PC-3 (cell line): ENCODE measurements at regions not wholly inside any gene's neighbourhood (a gene's known extent, or its start where the extent isn't known, plus 50 kb on each side); places are given as distances from the start of the nearest gene placed in this dataset.

Experiments
- ATAC-seq: fragments of 200-7000 bp; cut with Tn5 transposase; 2 replicates; pipeline ENCODE4 v1.9.1; 2020; ENCODE audit warnings: mild to moderate bottlenecking, moderate library complexity
- BruUV-seq: library from RNA; stranded (reverse); fragments of 400-500 nt; replicated peaks from 2 replicates; lab custom pipeline; 2021; lab: Mats Ljungman, UMichigan
- CTCF ChIA-PET: fragments of 300-600 bp; sonication (Branson Sonifier 250); formaldehyde crosslinking; loops from one replicate; lab custom pipeline; 2022; ENCODE audit warnings: antibody characterized with exemption; lab: Charles Lee
- POLR2A ChIA-PET: fragments of 300-600 bp; sonication (Branson Sonifier 250); formaldehyde crosslinking; loops from one replicate; lab custom pipeline; 2022; ENCODE audit warnings: antibody characterized with exemption; ENCODE audit not compliant: unreplicated experiment; lab: Charles Lee
- DNase-seq: peaks from one replicate; pipeline ENCODE4 v3.0.0-alpha.2; 2015
- H2AFZ ChIP-seq: fragments of 300-600 bp; sonication (generic); 2 replicates; pipeline ENCODE4 v1.6.0; 2016; ENCODE audit warnings: antibody characterized with exemption, low read length
- H3F3A ChIP-seq: fragments of 300-600 bp; sonication (generic); one replicate; pipeline ENCODE4 v1.6.0; 2017; ENCODE audit warnings: antibody characterized with exemption, low read length, control low read depth, mild to moderate bottlenecking; ENCODE audit not compliant: unreplicated experiment
- H3K27ac ChIP-seq: fragments of 300-600 bp; sonication (generic); 2 replicates; pipeline ENCODE4 v1.5.1; 2016; ENCODE audit warnings: mild to moderate bottlenecking, low read length
- H3K27me3 ChIP-seq: fragments of 300-600 bp; sonication (generic); 2 replicates; pipeline ENCODE4 v1.6.1; 2016; ENCODE audit warnings: low read length, mixed read lengths
- H3K36me3 ChIP-seq: fragments of 300-600 bp; sonication (generic); 2 replicates; pipeline ENCODE4 v1.6.1; 2016; ENCODE audit warnings: low read depth, mixed run types, low read length, mixed read lengths
- H3K4me1 ChIP-seq: fragments of 300-600 bp; sonication (generic); 2 replicates; pipeline ENCODE4 v1.5.1; 2016; ENCODE audit warnings: low read length; ENCODE audit not compliant: insufficient read depth
- H3K4me2 ChIP-seq: fragments of 300-600 bp; sonication (generic); 2 replicates; pipeline ENCODE4 v1.6.0; 2016; ENCODE audit warnings: low read length
- H3K4me3 ChIP-seq: fragments of 300-600 bp; sonication (generic); 2 replicates; pipeline ENCODE4 v1.5.1; 2016; ENCODE audit warnings: mild to moderate bottlenecking, low read length, mixed read lengths
- H3K79me2 ChIP-seq: fragments of 300-600 bp; sonication (generic); 2 replicates; pipeline ENCODE4 v1.6.1; 2017; ENCODE audit warnings: low read length, mixed read lengths
- H3K9ac ChIP-seq: fragments of 300-600 bp; sonication (generic); 2 replicates; pipeline ENCODE4 v1.6.0; 2016; ENCODE audit warnings: mild to moderate bottlenecking, low read length
- H3K9me2 ChIP-seq: fragments of 300-600 bp; sonication (generic); replicated peaks from 2 replicates; pipeline ENCODE4 v1.6.1; 2016; ENCODE audit warnings: mixed run types, low read length, mixed read lengths
- H3K9me3 ChIP-seq: fragments of 300-600 bp; sonication (generic); 2 replicates; pipeline ENCODE4 v1.6.1; 2016; ENCODE audit warnings: low read length, mixed read lengths
- H4K20me1 ChIP-seq: fragments of 300-600 bp; sonication (generic); 2 replicates; pipeline ENCODE4 v1.6.1; 2016; ENCODE audit warnings: low read length, mixed read lengths
- EZH2 ChIP-seq: fragments of 300-600 bp; sonication (generic); IDR thresholded peaks from one replicate; pipeline ENCODE4 v1.6.1; 2017; ENCODE audit warnings: antibody characterized with exemption, mild to moderate bottlenecking, low read length; ENCODE audit not compliant: unreplicated experiment
- EZH2phosphoT487 ChIP-seq: fragments of 300-600 bp; sonication (generic); IDR thresholded peaks from 2 replicates; pipeline ENCODE4 v1.6.1; 2018; ENCODE audit warnings: mild to moderate bottlenecking, antibody characterized with exemption, low read length, borderline replicate concordance
- intact Hi-C: fragments of 100-400 bp; cut with micrococcal nuclease; formaldehyde crosslinking; loops from 2 replicates; pipeline ENCODE4 v1.9.0; 2023
- TF ChIP-seq, protein P1 (sequence below): fragments of 300-600 bp; sonication (generic); conservative IDR thresholded peaks from 2 replicates; pipeline ENCODE4 v1.5.1; 2017; ENCODE audit warnings: antibody characterized with exemption, low read depth, mild to moderate bottlenecking, low read length

DNA sequence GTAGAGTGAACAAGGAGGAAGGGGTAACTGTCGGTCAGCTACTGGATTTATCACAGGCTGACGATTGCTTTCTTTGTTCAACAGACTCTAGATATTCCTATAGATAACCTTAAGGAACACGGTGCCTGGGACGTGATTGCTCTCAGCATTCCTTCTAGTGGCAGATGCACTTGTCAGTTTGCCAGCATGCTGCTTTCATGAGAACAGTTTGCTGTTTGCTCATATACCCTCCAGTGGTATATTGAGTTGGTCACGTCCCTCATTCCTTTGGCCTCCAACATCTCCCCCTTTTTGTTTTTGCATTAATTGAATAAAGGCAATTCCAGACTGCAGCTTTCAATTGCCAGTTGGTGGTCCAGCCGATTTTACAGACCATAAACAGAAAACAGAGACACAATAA is 76.8 kb upstream of the BTN3A2 start:
- Histone ChIP-seq H3K79me2 (peaks cover 20% of the 10 kb centered on the region), H3K9ac (no peak overlapping the region), H3K27ac (no peak overlapping the region), H3K36me3 (0 out of 2 replicates have a peak, but pooled peaks cover 5% of the 10 kb centered on the region), H3K4me1 (peaks cover 5% of the 10 kb centered on the region), H2AFZ (no peak overlapping the region), H3K4me3 (no peak overlapping the region), H3K27me3 (no peaks in the 10 kb centered on the region), H3K9me2 (no peaks in the 10 kb centered on the region), H3K4me2 (no peak overlapping the region), H3K9me3 (peaks cover 13% of the 10 kb centered on the region), H4K20me1 (peaks cover 8% of the 10 kb centered on the region; the same call in 1 of the 2 replicates), H3F3A (peaks cover 4% of the 10 kb centered on the region)
- TF ChIP-seq EZH2phosphoT487 (no peak), EZH2 (no peak)
- TF ChIP-seq, protein P1, sequence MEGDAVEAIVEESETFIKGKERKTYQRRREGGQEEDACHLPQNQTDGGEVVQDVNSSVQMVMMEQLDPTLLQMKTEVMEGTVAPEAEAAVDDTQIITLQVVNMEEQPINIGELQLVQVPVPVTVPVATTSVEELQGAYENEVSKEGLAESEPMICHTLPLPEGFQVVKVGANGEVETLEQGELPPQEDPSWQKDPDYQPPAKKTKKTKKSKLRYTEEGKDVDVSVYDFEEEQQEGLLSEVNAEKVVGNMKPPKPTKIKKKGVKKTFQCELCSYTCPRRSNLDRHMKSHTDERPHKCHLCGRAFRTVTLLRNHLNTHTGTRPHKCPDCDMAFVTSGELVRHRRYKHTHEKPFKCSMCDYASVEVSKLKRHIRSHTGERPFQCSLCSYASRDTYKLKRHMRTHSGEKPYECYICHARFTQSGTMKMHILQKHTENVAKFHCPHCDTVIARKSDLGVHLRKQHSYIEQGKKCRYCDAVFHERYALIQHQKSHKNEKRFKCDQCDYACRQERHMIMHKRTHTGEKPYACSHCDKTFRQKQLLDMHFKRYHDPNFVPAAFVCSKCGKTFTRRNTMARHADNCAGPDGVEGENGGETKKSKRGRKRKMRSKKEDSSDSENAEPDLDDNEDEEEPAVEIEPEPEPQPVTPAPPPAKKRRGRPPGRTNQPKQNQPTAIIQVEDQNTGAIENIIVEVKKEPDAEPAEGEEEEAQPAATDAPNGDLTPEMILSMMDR: no peak
- intact Hi-C loops: loop anchor here (5.0 kb wide), 1 partner anchor 246 kb away; a partner anchor contains a TSS
- ChIA-PET POLR2A (interaction anchor here (0.9 kb wide), 1 partner anchor 91 kb away, joined by 3 read pairs; a partner anchor contains a TSS), CTCF (no interaction called here)
- BruUV-seq: no TSS peak
- DNase-seq (no peak), ATAC-seq (no peak)

DNA sequence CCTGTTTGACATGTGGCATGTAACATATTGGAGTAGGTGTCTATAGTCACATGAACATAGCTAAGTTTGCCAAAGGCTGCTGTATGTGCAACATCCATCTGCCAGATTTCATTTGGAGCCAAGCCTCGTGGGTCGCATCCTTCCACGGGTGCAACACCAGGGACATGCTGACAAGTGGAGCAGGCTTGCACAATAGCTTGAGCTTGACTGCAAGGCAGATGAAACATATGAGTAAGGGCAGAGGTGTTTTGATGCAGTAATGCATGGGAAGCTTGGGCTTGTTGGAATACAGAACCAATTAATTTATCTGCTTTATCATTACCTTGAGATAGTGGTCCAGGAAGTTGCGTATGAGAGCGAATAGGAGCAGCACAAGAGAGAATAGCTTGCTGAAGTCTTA is 74.1 kb upstream of the BTN3A2 start:
- Histone ChIP-seq H3K4me1 (peaks cover 9% of the 10 kb centered on the region), H3K9me3 (peaks cover 13% of the 10 kb centered on the region), H3K9me2 (no peaks in the 10 kb centered on the region), H3K4me3 (no peak overlapping the region), H3K79me2 (no peaks in the 10 kb centered on the region), H3K4me2 (no peak overlapping the region), H3K27me3 (no peaks in the 10 kb centered on the region), H3K27ac (no peak overlapping the region), H3K36me3 (0 out of 2 replicates have a peak, but pooled peaks cover 5% of the 10 kb centered on the region), H3F3A (peaks cover 7% of the 10 kb centered on the region), H4K20me1 (no peaks in the 10 kb centered on the region), H3K9ac (no peak overlapping the region), H2AFZ (no peak overlapping the region)
- intact Hi-C loops: no loop called here
- CTCF ChIA-PET: no interaction called here
- DNase-seq (no peak), ATAC-seq (no peak)
- TF ChIP-seq EZH2phosphoT487 (no peak), EZH2 (no peak)
- TF ChIP-seq, protein P1: no peak
- POLR2A ChIA-PET: no interaction called here
- BruUV-seq: no TSS peak

DNA sequence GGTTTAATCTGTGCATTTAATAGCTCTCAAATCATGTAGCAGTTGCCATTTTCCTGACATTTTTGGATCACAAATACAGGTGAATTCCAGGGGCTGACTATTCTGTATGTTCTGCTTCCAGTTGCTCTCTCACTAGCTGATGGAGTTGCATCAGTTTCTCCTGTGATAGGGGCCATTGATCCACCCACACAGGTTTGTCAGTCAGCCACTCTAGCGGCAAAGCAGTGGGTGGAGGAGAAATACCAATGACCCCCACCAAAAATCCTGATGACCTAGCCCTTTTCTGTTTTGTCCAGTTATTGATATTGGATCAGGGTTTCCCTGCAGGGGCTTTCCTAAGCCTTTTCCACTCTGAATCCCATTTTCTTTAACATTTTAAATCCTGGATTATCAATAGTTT is 72.3 kb upstream of the BTN3A2 start:
- H2AFZ ChIP-seq: no peak overlapping the region
- TF ChIP-seq, protein P1: no peak
- TF ChIP-seq EZH2phosphoT487 (no peak), EZH2 (no peak)
- ChIA-PET POLR2A (no interaction called here), CTCF (no interaction called here)
- no peaks in the 10 kb centered on the region for H3K79me2 ChIP-seq
- H3K27me3 ChIP-seq: no peaks in the 10 kb centered on the region
- H4K20me1 ChIP-seq: no peaks in the 10 kb centered on the region
- no peak for DNase-seq
- BruUV-seq: no TSS peak
- no peaks in the 10 kb centered on the region for H3K9me2 ChIP-seq
- H3K4me3 ChIP-seq: no peak overlapping the region
- intact Hi-C loops: no loop called here
- H3F3A ChIP-seq: peaks cover 15% of the 10 kb centered on the region
- no peak overlapping the region for H3K9ac ChIP-seq
- H3K36me3 ChIP-seq: 0 out of 2 replicates have a peak, but pooled peaks cover 4% of the 10 kb centered on the region
- H3K4me2 ChIP-seq: no peak overlapping the region
- H3K4me1 ChIP-seq: peaks cover 25% of the 10 kb centered on the region
- ATAC-seq: no peak
- peaks cover 10% of the 10 kb centered on the region for H3K9me3 ChIP-seq
- no peak overlapping the region for H3K27ac ChIP-seq
